IMR-90 (cell line): ENCODE measurements at regions not wholly inside any gene's neighbourhood (a gene's known extent, or its start where the extent isn't known, plus 50 kb on each side); places are given as distances from the start of the nearest gene placed in this dataset.

Experiments used
- ATAC-seq: fragments of 200-7000 bp; cut with Tn5 transposase; 2 replicates; pipeline ENCODE4 v1.9.1; 2020; ENCODE audit warnings: low read depth, mild to moderate bottlenecking, moderate library complexity
- BruUV-seq: library from RNA; stranded (reverse); fragments of 400-500 nt; replicated peaks from 2 replicates; lab custom pipeline; 2021; lab: Mats Ljungman, UMichigan
- CTCF ChIA-PET: fragments of 300-600 bp; formaldehyde crosslinking; extraction: SDS; loops from one replicate; lab custom pipeline; 2021; ENCODE audit warnings: antibody characterized with exemption; lab: Yijun Ruan, JAX
- POLR2A ChIA-PET: fragments of 300-600 bp; sonication (Branson Sonifier 250); formaldehyde crosslinking; loops from one replicate; lab custom pipeline; 2022; ENCODE audit warnings: antibody characterized with exemption; ENCODE audit not compliant: unreplicated experiment; lab: Charles Lee
- DNase-seq: peaks from one replicate; pipeline ENCODE4 v3.0.0; 2013
- H2AFZ ChIP-seq: replicated peaks from 2 replicates; pipeline ENCODE3; 2013; ENCODE audit warnings: low read length, mild to moderate bottlenecking; ENCODE audit not compliant: poor library complexity
- H2AK5ac ChIP-seq: 2 replicates; pipeline ENCODE4 v1.6.1; 2013; ENCODE audit warnings: low read depth, low read length, inconsistent platforms
- H2AK9ac ChIP-seq: replicated peaks from 2 replicates; pipeline ENCODE3; 2013; ENCODE audit warnings: mild to moderate bottlenecking, low read depth, low read length, moderate library complexity; ENCODE audit not compliant: poor library complexity
- H2BK120ac ChIP-seq: 2 replicates; pipeline ENCODE4 v1.6.1; 2013; ENCODE audit warnings: low read depth, low read length, inconsistent platforms
- H2BK15ac ChIP-seq: 3 replicates; pipeline ENCODE4 v1.6.1; 2013; ENCODE audit warnings: low read depth, low read length, inconsistent platforms
- H2BK20ac ChIP-seq: 2 replicates; pipeline ENCODE4 v1.6.1; 2013; ENCODE audit warnings: low read depth, mild to moderate bottlenecking, inconsistent platforms, low read length, moderate library complexity
- H2BK5ac ChIP-seq: 2 replicates; pipeline ENCODE4 v1.6.1; 2013; ENCODE audit warnings: mild to moderate bottlenecking, low read depth, low read length, inconsistent platforms; ENCODE audit not compliant: poor library complexity, severe bottlenecking
- H3K14ac ChIP-seq: replicated peaks from 2 replicates; pipeline ENCODE4 v1.6.1; 2013; ENCODE audit warnings: low read depth, low read length, inconsistent platforms
- H3K18ac ChIP-seq: 2 replicates; pipeline ENCODE4 v1.6.1; 2013; ENCODE audit warnings: low read depth, low read length, control low read depth
- H3K23ac ChIP-seq: 2 replicates; pipeline ENCODE4 v1.6.1; 2013; ENCODE audit warnings: low read depth, low read length, inconsistent platforms
- H3K27ac ChIP-seq: 2 replicates; pipeline ENCODE4 v1.5.1; 2013; ENCODE audit warnings: mild to moderate bottlenecking, control low read depth, low read length; ENCODE audit not compliant: insufficient read depth
- H3K27me3 ChIP-seq: 2 replicates; pipeline ENCODE4 v1.6.1; 2013; ENCODE audit warnings: low read length; ENCODE audit not compliant: control insufficient read depth, insufficient read depth
- H3K36me3 ChIP-seq: 2 replicates; pipeline ENCODE4 v1.6.1; 2013; ENCODE audit warnings: low read length, mixed read lengths; ENCODE audit not compliant: control insufficient read depth, insufficient read depth
- H3K4ac ChIP-seq: 2 replicates; pipeline ENCODE4 v1.6.1; 2013; ENCODE audit warnings: low read depth, low read length, inconsistent platforms
- H3K4me1 ChIP-seq: 2 replicates; pipeline ENCODE4 v1.6.1; 2013; ENCODE audit warnings: low read length, mixed read lengths; ENCODE audit not compliant: control insufficient read depth, insufficient read depth
- H3K4me2 ChIP-seq: 2 replicates; pipeline ENCODE4 v1.6.1; 2013; ENCODE audit warnings: low read depth, mild to moderate bottlenecking, control low read depth, low read length, moderate library complexity
- H3K4me3 ChIP-seq: 2 replicates; pipeline ENCODE4 v1.5.1; 2013; ENCODE audit warnings: low read depth, mild to moderate bottlenecking, control low read depth, low read length, moderate library complexity; ENCODE audit not compliant: insufficient read depth
- H3K56ac ChIP-seq: 2 replicates; pipeline ENCODE4 v1.6.1; 2013; ENCODE audit warnings: low read length, inconsistent platforms; ENCODE audit not compliant: insufficient read depth; ENCODE audit errors: extremely low read depth
- H3K79me1 ChIP-seq, 2 experiments: 2 replicates each; pipeline ENCODE4 v1.6.1; 2013; ENCODE audit warnings: low read length in 2 of 2, inconsistent platforms in 1 of 2, low read depth in 1 of 2
- H3K9ac ChIP-seq: 2 replicates; pipeline ENCODE4 v1.6.1; 2013; ENCODE audit warnings: low read depth, low read length, control low read depth
- H3K9me1 ChIP-seq: 2 replicates; pipeline ENCODE4 v1.6.1; 2013; ENCODE audit warnings: low read length, inconsistent platforms; ENCODE audit not compliant: insufficient read depth
- H3K9me3 ChIP-seq: 2 replicates; pipeline ENCODE4 v1.6.1; 2013; ENCODE audit warnings: low read length; ENCODE audit not compliant: control insufficient read depth, insufficient read depth
- H4K20me1 ChIP-seq: 2 replicates; pipeline ENCODE4 v1.6.1; 2013; ENCODE audit warnings: low read length, inconsistent platforms; ENCODE audit not compliant: insufficient read depth
- H4K5ac ChIP-seq: 2 replicates; pipeline ENCODE4 v1.6.1; 2013; ENCODE audit warnings: mild to moderate bottlenecking, low read depth, low read length, control low read depth
- H4K8ac ChIP-seq, 2 experiments: 2 replicates each; pipeline ENCODE4 v1.6.1; 2013; ENCODE audit warnings: low read depth in 2 of 2, low read length in 2 of 2, control low read depth in 1 of 2, inconsistent platforms in 1 of 2
- H4K91ac ChIP-seq: 2 replicates; pipeline ENCODE4 v1.6.1; 2013; ENCODE audit warnings: low read depth, low read length, inconsistent platforms; ENCODE audit not compliant: insufficient read depth
- MAFK ChIP-seq: IDR thresholded peaks from 2 replicates; pipeline ENCODE4 v1.6.1; 2012; ENCODE audit warnings: low read depth, low read length, improper control_type of control experiment
- MXI1 ChIP-seq: IDR thresholded peaks from 2 replicates; pipeline ENCODE4 v1.6.1; 2012; ENCODE audit warnings: low read depth, mild to moderate bottlenecking, low read length, moderate library complexity, borderline replicate concordance
- NFE2L2 ChIP-seq: fragments of 150-350 bp; IDR thresholded peaks from 2 replicates; pipeline ENCODE4 v1.6.1; 2016; ENCODE audit warnings: low read depth, mild to moderate bottlenecking, low read length
- POLR2A ChIP-seq: IDR thresholded peaks from 2 replicates; pipeline ENCODE4 v1.6.1; 2012; ENCODE audit warnings: mild to moderate bottlenecking, low read depth, low read length
- RCOR1 ChIP-seq: IDR thresholded peaks from 2 replicates; pipeline ENCODE4 v1.6.1; 2012; ENCODE audit warnings: mild to moderate bottlenecking, low read length, improper control_type of control experiment; ENCODE audit not compliant: insufficient replicate concordance
- WGBS, 2 experiments: methylation state at CpG; one replicate each; pipeline versions ENCODE4 v1.1.5 to v1.1.7; 2013; ENCODE audit warnings: missing lambda C conversion rate in 2 of 2; ENCODE audit not compliant: insufficient read length in 1 of 2; ENCODE audit errors: extremely low coverage in 2 of 2; 5-methylcytosine and 5-hydroxymethylcytosine counted together
- dilution Hi-C: fragments of 300-500 bp; cut with HindIII; formaldehyde crosslinking; loops from one replicate; pipeline ENCODE4 v1.14.3; 2018; ENCODE audit warnings: low sequenced_read_pairs; ENCODE audit not compliant: unreplicated experiment
- in situ Hi-C: fragments of 300-500 bp; cut with MboI; formaldehyde crosslinking; loops from 3 replicates; pipeline ENCODE4 v1.14.3; 2019; ENCODE audit warnings: low sequenced_read_pairs, inconsistent platforms, mixed read lengths
- intact Hi-C: fragments of 100-400 bp; cut with micrococcal nuclease; formaldehyde crosslinking; loops from 2 replicates; pipeline ENCODE4 v1.10.0; 2022
- TF ChIP-seq, protein P1 (sequence below): fragments of 150-350 bp; IDR thresholded peaks from 2 replicates; pipeline ENCODE4 v1.6.1; 2017; ENCODE audit warnings: mild to moderate bottlenecking, antibody characterized with exemption, low read length, low read depth
- TF ChIP-seq, protein P2 (sequence below): conservative IDR thresholded peaks from 2 replicates; pipeline ENCODE4 v1.5.1; 2012; ENCODE audit warnings: mild to moderate bottlenecking, low read depth, low read length, improper control_type of control experiment
- TF ChIP-seq, protein P3 (sequence below): fragments of 150-350 bp; IDR thresholded peaks from 2 replicates; pipeline ENCODE4 v1.6.1; 2016; ENCODE audit warnings: low read depth, mild to moderate bottlenecking, low read length, moderate library complexity, borderline replicate concordance

DNA sequence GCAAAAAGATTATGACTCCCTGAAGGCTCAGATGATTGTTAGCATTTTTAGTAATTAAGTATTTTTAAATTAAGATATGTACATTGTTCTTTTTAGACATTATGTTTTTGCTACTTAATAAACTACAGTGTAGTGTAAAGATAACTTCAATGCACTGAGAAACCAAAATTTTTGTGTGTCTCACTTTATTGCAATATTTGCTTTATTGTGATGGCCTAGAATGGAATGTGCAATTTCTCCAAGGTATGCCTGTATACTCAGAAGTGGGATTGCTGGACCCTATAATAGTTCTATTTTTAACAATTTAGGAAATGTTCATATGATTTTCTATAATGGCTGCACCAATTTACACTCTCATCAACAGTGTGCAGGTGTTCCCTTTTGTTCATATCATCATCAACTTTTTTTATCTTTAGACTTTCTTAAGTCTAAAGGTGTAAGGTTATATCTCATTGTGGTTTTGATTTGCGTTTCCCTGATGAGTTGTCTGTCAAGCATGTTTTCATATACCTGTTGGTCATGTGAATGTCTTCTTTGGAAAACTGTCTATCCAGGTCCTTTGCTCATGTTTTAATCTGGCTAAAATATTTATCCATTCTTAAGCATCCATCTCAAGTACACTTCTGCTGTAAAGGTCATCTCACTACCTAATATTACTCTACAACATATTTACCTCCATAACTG lies 1323.5 kb upstream of the LRRTM3 start:
- no peak overlapping the region for H3K4ac ChIP-seq
- no peak overlapping the region for H2BK5ac ChIP-seq
- H3K4me1 ChIP-seq: no peaks in the 10 kb centered on the region
- CTCF ChIA-PET: no interaction called here
- in situ Hi-C loops: no loop called here
- no peak overlapping the region for H3K14ac ChIP-seq
- no peak overlapping the region for H4K91ac ChIP-seq
- no peaks in the 10 kb centered on the region for H3K9me3 ChIP-seq
- no peak overlapping the region for H4K8ac ChIP-seq
- no peak for ATAC-seq
- no peaks in the 10 kb centered on the region for H3K36me3 ChIP-seq
- H3K27me3 ChIP-seq: no peaks in the 10 kb centered on the region
- H2BK20ac ChIP-seq: no peak overlapping the region
- H3K23ac ChIP-seq: no peak overlapping the region
- no peak overlapping the region for H3K56ac ChIP-seq
- H3K18ac ChIP-seq: no peak overlapping the region
- H2AFZ ChIP-seq: no peak overlapping the region
- no peak overlapping the region for H4K5ac ChIP-seq
- dilution Hi-C loops: no loop called here
- no TSS peak for BruUV-seq
- H2BK120ac ChIP-seq: no peak overlapping the region
- no peak for TF ChIP-seq RCOR1
- TF ChIP-seq MXI1: no peak
- TF ChIP-seq, protein P1, sequence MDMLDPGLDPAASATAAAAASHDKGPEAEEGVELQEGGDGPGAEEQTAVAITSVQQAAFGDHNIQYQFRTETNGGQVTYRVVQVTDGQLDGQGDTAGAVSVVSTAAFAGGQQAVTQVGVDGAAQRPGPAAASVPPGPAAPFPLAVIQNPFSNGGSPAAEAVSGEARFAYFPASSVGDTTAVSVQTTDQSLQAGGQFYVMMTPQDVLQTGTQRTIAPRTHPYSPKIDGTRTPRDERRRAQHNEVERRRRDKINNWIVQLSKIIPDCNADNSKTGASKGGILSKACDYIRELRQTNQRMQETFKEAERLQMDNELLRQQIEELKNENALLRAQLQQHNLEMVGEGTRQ: no peak
- TF ChIP-seq, protein P2, sequence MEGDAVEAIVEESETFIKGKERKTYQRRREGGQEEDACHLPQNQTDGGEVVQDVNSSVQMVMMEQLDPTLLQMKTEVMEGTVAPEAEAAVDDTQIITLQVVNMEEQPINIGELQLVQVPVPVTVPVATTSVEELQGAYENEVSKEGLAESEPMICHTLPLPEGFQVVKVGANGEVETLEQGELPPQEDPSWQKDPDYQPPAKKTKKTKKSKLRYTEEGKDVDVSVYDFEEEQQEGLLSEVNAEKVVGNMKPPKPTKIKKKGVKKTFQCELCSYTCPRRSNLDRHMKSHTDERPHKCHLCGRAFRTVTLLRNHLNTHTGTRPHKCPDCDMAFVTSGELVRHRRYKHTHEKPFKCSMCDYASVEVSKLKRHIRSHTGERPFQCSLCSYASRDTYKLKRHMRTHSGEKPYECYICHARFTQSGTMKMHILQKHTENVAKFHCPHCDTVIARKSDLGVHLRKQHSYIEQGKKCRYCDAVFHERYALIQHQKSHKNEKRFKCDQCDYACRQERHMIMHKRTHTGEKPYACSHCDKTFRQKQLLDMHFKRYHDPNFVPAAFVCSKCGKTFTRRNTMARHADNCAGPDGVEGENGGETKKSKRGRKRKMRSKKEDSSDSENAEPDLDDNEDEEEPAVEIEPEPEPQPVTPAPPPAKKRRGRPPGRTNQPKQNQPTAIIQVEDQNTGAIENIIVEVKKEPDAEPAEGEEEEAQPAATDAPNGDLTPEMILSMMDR: no peak
- no peak for TF ChIP-seq MAFK
- TF ChIP-seq NFE2L2: no peak
- TF ChIP-seq, protein P3, sequence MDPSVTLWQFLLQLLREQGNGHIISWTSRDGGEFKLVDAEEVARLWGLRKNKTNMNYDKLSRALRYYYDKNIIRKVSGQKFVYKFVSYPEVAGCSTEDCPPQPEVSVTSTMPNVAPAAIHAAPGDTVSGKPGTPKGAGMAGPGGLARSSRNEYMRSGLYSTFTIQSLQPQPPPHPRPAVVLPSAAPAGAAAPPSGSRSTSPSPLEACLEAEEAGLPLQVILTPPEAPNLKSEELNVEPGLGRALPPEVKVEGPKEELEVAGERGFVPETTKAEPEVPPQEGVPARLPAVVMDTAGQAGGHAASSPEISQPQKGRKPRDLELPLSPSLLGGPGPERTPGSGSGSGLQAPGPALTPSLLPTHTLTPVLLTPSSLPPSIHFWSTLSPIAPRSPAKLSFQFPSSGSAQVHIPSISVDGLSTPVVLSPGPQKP: no peak
- no peak for TF ChIP-seq POLR2A
- H3K4me2 ChIP-seq: no peak overlapping the region
- H3K9me1 ChIP-seq: no peaks in the 10 kb centered on the region
- intact Hi-C loops: no loop called here
- no CpG with 5 or more reads among the region's 1 CpG for WGBS, 2 experiments
- no peak overlapping the region for H3K9ac ChIP-seq
- no peak overlapping the region for H2AK9ac ChIP-seq
- POLR2A ChIA-PET: no interaction called here
- no peak for DNase-seq
- H3K79me1 ChIP-seq: no peaks in the 10 kb centered on the region
- no peak overlapping the region for H3K4me3 ChIP-seq
- no peak overlapping the region for H2BK15ac ChIP-seq
- no peak overlapping the region for H3K27ac ChIP-seq
- no peaks in the 10 kb centered on the region for H4K20me1 ChIP-seq
- no peak overlapping the region for H2AK5ac ChIP-seq
